ENCODE measurements at regions not wholly inside any gene's neighbourhood (a gene's known extent, or its start where the extent isn't known, plus 50 kb on each side); places are given as distances from the start of the nearest gene placed in this dataset.
A peak's percentile ranks its signal among the peaks of the same experiment; 100 is the strongest.
"Not testable (repeated sequence)": the region's sequence is repeated elsewhere in the genome, so short reads cannot be mapped to it uniquely, and the experiment has no call there.

GRCh38 chr18:1047406-1047805, 142.7 kb downstream of the ADCYAP1 start:
- FAIRE-seq: no peak

DNA sequence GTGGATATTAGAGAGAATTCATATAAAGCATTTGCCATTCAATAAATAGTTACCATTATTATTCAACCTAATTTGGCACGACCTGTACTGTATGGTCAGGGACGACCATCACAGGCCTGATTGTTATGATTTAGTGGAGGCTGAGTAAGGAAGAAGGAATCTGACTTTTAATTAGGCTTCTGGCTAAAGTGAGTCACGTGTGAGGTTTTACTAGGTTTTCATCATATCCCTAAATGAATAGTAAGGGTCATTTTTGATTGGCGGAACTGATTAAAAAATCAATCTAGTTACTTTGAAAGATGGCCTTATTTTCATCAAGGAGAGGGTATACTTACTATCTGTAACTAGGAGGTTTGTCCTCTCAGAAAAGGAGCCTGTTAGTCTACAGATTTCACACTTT, 143.4 kb downstream of the ADCYAP1 start:
- FAIRE-seq: no peak

DNA sequence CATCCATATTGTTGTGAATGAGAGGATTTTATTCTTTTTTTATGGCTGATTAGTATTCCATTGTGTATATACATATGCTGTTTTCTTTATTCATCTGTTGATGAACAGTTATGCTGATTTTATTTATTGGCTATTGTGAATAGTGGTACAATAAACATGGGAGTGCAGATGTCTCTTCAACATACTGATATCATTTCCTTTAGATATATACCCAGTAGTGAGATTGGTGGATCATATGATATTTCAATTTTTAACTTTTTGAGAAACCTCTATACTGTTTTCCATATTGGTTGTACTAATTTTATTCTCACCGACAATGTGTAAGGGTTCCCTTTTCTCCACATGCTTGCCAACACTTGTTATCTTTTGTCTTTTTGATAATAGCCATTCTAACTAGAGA, 144.5 kb downstream of the ADCYAP1 start:
- no peak for FAIRE-seq

DNA sequence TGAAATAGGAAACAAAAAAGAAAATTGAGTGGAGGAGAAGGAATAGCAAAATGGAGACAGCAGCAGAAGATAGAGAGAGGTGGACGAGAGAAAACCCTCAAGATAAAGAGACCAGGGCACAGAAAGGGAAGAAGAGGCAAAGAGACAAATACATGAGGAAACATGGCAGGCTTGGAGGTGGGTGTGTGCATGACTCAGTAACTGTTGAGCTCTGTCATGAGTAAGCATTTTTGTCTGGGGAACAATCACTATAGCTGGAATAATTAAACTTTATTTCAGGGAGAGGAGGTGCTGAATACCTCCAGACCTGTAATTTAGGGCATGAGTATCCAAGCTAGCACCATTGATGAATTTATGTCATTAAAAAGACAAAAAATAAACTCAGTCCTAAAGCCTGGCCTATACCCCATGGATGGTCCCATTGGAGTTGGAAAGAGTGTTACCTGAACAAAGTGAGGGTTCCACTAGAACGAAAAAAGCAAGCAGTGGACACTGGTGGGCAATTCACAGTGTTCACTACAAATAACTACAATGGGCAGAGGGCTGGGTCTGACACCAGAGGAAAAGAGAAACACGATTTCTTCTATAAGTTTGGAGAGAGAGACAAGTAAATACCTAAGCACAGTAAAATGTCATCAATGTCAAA, 145.5 kb downstream of the ADCYAP1 start:
- FAIRE-seq: no peak

DNA sequence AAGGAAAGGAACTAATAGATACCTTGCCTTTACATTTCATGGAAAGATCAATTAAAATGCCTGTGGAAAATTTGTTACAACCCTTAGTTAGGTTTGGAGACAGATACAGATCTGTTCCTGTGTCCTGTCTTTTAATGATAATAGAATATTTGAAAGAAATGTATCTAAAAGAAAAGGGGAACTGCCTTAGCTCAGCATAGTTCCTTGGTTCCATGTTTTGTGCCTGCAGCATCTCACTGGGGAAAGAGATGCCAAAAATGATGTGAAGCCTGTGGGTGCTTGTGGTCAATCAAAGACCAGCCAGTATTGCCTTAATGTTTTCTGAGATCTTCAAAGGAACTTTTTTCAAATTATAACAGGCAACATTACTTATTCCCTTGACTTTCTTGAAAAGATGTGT, 147.6 kb downstream of the ADCYAP1 start:
- no peak for FAIRE-seq

DNA sequence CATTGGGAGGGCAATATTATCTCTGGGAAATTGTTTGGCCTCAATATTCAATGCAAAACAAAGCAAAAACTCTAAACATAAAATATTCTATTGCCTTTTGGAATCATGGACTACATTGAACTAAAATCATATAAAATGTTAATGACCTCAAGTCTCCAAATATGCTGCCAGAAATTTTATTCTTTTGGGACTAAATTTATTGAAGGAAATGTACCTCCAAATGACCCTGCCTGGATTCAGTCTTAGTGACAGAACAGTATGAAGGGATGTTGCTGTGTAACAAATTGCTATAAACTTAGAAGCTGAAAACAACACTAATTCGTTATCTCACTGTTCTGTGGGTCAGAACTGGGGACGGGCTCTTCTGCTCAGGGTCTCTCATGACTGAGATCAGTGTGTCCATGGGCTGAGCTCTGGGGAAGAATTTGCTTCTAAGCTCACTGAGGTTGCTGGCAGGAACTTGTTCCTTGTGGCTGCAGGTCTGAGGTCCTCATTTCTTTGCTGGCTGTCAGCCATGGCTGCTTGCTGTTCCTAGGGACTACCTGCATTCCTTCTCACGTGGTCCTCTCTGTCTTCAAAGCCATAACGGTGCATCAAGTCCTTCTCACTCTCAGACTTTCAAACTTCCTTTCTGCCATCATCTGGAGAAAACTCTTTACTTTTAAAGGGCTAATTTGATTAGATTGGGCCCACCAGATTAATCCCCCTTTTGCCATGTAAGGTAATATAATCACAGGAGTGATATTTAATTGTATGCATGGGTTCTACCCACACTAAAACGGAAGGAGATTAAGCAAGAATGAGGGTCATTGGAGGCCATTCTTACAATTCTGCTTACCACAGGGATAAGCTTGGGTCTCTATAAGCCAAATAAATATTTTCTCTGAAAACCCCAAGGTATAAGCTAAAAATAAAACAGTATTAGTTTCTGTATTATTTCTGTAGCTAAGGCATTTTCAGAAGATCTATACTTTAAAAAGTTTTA, 149.0 kb downstream of the ADCYAP1 start:
- no peak for FAIRE-seq

- FAIRE-seq: no peak
Measured at GRCh38 chr18:1056404-1056803, 151.7 kb downstream of the ADCYAP1 start.

DNA sequence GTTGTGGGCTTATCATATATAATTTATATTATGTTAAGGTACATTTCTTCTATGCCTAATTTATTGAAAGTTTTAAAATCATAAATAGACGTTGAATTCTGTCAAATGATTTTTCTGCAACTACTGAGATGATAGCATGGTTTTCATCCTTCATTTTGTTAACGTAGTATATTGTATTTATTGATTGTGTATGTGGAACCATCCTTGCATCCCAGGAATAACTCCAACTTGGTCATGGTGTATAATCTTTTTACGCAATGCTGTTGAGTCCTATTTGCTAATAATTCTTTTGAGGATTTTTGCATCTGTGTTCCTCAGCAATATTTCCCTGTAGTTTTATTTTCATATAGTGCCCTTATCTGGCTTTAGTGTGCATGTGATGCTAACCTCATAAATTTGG, 152.7 kb downstream of the ADCYAP1 start:
- FAIRE-seq: no peak

- FAIRE-seq: no peak
Measured at GRCh38 chr18:1062588-1062987, 157.9 kb downstream of the ADCYAP1 start.

DNA sequence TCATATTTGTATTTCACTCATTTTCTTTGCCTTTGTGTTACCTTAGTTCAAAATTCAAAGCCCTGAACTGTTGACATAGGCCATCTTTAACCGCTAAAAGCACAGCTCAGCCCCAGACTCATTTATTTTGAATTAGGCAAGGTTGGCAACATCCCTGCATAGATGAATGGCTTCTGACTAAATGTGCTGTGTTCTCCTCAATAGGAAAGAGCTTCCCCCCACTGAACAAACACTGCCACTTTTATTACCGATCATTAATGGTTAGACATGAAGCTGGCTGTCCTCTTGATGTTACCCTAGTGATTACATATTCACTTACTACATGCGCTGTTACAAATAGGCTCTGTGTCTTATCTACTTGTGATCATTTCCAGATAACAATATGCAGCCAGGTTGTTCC, 170.7 kb downstream of the ADCYAP1 start:
- FAIRE-seq: no peak

DNA sequence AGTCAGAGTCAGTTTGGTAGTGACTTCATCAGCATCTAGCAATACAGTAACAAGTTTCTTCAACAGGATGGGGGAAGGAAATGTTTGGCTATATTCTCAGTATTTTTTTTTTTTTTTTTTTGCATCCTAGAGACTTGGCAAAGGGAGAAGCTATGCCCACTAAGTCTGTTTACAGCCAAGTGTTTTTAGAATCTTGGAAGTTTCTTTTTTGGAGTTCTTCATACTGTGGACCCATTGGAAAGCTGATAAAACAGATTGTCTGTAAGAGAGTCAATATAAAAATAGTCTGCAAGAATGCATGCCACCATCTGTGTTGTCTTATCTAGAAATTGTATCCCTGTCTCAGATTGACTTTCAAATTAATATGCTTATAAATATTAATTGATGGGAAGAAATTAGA, 171.2 kb downstream of the ADCYAP1 start:
- FAIRE-seq: no peak

- no peak for FAIRE-seq
Measured at GRCh38 chr18:1078301-1078700, 173.6 kb downstream of the ADCYAP1 start.

GRCh38 chr18:1083675-1084074, 179.0 kb downstream of the ADCYAP1 start:
- FAIRE-seq: peak; percentile 41

GRCh38 chr18:1090758-1091157, 186.1 kb downstream of the ADCYAP1 start:
- FAIRE-seq: no peak

DNA sequence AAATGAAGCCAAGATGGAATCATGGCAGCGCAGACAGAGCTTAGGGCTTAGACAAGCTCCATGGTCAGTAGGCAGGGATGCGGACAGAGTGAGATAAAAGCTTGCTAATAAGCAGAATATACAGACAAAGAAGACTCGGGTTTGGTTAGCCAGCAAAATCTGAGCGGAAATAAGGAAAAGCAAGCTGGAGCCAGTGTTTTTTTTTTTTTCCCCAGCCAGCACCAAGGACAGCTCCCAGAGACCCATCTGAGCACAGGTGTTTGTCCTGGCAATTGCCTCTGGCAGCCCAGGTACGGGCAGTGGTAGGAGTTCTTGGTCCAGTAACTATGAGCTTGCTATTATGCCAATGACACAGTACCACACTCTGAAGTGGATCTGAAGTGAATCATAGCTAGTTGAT, 187.6 kb downstream of the ADCYAP1 start:
- FAIRE-seq: no peak

DNA sequence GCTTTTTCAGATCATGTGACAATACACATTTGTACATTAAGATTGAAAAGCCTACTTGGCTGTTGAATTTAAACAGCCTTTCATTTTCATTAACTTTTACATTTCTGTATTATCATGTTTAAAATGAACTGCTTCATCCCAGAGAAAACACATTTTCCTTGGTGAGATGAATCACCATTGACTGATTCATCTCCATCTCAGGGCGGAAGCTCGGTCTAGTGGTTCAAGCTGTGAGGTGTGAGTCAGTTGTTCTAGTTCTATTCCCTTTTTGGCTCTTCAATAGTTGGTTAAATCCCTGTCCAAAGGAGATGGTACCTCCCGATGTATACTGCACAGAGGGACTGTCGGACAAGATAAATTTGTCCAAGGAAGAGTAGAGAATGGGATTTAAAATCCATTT, 189.7 kb downstream of the ADCYAP1 start:
- no peak for FAIRE-seq

GRCh38 chr18:1097991-1098735, 193.5 kb downstream of the ADCYAP1 start:
- not testable (repeated sequence) for FAIRE-seq

DNA sequence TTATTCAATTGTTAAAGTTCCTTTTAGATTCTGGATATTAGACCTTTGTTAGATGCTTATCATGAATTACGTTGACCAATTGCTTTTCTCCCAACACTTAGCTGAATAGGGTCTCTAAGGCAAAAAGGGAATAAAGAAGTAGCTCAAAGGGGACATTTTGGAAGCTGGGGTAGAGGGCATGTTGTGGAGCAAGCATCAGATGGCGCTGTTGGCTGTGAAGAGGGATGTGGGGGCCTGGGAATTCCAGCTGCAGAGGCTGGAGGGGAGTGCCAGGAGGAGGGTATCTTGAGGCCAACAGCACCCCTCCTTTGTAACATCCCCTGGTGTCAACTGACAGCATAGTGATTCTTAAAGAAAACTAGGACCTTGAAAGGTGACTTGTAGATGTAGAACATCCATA, 198.2 kb downstream of the ADCYAP1 start:
- no peak for FAIRE-seq

- FAIRE-seq: no peak
Measured at GRCh38 chr18:1103537-1103936, 198.9 kb downstream of the ADCYAP1 start.

GRCh38 chr18:1104181-1104881, 199.7 kb downstream of the ADCYAP1 start:
- FAIRE-seq: no peak

DNA sequence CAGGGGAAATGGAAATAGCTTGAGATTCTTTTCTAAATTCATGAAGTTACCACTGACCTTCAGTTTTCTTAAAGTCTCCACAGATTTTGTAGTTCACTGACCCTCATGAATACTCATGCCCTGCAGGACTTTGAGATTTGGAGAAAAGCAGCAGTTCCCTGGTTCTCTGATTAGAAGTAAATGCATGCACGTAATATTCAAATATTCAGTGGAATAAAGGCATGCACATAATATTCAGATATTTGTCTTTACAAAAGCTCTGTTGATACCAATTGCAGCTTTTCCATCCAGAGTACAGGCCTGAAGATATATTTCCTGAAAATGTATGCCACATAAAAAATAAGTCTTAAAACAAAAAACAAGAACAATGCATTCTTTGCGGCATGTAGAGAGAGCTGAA, 219.8 kb downstream of the ADCYAP1 start:
- no peak for FAIRE-seq

DNA sequence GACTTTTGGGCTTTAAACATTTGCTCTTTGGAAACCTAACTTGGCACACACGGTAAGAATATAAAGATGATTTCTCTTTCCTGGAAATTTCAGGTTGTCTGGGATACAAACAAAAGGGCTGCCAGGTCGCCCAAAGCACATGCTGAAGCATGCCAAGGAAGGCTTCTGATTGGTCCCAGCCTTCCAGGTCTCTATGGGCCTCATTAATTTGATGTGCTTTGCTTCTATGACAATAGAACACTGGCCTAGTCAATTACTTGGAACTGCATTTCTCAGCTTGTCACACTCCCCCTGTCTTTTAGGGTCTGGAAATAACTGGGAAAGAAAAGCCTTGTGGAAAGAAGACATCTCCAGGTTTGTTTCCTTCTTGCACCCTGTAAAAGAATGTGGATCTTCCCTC, 228.9 kb downstream of the ADCYAP1 start:
- no peak for FAIRE-seq

DNA sequence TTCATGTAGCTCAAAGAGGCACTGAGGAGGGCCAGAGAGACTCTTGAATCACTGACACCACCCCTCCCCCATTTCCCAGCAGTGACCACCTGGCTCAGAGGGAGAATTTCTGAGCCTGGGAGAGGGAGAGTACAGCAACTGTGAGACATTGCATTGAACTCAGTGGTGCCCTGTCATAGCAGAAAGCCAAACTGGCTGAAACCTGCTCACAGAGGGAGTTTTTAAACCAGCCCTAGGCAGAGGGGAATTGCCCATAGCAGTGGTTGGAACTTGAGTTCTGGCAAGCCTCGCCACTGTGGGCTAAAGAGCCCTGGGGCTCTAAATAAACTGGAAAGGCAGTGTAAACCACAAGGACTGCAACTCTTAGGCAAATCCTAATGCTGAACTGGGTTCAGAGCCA, 243.1 kb downstream of the ADCYAP1 start:
- no peak for FAIRE-seq

Measured in colon (tissue), 2 donors.